LNCAP (cell line): ENCODE measurements at regions not wholly inside any gene's neighbourhood (a gene's known extent, or its start where the extent isn't known, plus 50 kb on each side); places are given as distances from the start of the nearest gene placed in this dataset.

ENCODE experiments used
- TF ChIP-seq, protein P1 (sequence below): fragments of 450-650 bp; IDR thresholded peaks from 2 replicates; pipeline ENCODE4 v1.5.1; 2017; ENCODE audit warnings: mild to moderate bottlenecking

DNA sequence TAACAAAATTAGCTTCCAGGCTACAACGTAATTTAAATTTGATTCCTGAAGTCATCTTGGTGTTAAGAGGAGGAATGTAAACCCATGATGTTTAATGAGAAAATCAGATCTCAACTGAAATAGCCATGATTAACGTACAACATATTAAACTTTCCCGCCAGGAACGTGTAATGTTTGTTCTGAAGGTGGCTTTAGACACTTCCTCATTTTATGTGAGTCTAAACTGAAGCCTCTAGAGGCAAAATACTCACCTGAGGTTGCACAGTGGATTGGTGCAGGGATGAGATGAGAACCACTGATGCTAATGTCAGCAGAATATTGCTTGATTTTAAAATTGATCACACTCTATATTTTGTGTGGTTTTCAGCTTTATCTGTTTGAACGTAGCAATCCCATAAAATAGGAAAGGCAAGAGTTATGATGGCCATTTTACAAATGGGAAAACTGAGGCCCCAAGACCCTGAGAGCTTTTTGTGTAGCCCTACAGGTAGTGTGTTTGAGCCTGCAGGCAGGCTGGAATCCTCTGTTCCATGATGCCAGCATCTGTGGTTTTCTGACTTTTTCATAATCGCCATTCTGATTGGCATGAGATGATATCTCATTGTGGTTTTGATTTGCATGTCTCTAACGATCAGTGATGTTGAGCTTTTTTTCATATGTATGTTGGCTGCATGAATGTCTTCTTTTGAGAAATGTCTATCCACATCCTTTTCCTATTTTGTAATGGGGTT, 243.7 kb upstream of the BMPER start:
- TF ChIP-seq, protein P1, sequence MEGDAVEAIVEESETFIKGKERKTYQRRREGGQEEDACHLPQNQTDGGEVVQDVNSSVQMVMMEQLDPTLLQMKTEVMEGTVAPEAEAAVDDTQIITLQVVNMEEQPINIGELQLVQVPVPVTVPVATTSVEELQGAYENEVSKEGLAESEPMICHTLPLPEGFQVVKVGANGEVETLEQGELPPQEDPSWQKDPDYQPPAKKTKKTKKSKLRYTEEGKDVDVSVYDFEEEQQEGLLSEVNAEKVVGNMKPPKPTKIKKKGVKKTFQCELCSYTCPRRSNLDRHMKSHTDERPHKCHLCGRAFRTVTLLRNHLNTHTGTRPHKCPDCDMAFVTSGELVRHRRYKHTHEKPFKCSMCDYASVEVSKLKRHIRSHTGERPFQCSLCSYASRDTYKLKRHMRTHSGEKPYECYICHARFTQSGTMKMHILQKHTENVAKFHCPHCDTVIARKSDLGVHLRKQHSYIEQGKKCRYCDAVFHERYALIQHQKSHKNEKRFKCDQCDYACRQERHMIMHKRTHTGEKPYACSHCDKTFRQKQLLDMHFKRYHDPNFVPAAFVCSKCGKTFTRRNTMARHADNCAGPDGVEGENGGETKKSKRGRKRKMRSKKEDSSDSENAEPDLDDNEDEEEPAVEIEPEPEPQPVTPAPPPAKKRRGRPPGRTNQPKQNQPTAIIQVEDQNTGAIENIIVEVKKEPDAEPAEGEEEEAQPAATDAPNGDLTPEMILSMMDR: no peak

DNA sequence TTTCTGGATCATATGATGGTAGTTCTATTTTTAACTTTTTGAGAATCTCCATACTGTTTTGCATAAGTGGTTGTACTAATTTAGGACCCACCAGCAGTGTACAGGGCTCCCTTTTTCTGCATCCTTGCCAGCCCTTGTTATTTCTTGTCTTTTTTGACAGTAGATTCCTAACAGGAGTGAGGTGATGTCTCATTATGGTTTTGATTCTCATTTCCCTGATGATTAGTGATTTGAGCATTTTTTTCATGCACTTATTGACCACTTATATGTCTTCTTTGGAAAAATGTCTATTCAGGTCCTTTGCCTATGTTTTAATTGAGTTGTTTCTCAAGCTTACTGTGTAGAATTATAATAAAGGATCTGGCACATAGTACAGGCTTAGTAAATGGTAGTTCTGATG, 238.8 kb upstream of the BMPER start:
- TF ChIP-seq, protein P1: no peak

DNA sequence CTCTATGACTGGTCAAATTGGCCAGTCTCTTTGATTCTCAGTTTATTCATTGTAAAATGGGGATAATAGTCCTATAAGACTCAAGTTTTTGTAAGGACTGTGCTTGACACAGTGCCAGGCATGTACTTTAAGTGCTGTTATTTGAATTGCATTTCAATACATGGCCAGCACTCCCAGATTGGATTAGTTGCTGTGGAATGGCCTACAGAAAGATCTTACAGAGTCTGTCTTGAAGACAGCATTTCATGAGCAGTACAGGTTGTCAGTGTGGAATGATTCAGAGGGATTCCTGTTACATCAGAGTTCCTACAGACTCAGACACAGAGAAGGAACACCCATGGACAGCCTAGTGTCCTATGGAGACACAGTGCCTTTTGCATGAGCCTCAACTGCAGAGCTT, 238.1 kb upstream of the BMPER start:
- TF ChIP-seq, protein P1: no peak

DNA sequence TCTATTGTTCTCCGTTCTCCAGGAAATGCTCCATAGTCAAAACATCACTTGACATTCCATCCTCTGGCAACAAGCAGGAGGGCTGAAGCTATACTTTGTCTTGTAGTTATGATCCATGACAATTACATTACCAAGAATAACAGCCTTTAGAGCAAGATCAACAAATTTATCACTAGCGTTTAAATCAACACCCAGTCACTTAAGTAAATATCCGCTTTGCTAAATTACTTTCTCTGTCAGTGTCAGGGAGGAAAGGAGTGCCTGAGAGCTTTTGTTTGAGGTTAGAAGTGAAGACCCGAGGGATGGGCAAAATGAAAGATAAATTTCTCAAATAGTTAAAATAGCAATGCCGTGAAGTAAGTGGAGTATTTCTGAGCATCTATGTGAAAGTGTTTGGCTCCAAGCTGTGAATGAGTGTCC, 236.1 kb upstream of the BMPER start:
- TF ChIP-seq, protein P1: no peak

DNA sequence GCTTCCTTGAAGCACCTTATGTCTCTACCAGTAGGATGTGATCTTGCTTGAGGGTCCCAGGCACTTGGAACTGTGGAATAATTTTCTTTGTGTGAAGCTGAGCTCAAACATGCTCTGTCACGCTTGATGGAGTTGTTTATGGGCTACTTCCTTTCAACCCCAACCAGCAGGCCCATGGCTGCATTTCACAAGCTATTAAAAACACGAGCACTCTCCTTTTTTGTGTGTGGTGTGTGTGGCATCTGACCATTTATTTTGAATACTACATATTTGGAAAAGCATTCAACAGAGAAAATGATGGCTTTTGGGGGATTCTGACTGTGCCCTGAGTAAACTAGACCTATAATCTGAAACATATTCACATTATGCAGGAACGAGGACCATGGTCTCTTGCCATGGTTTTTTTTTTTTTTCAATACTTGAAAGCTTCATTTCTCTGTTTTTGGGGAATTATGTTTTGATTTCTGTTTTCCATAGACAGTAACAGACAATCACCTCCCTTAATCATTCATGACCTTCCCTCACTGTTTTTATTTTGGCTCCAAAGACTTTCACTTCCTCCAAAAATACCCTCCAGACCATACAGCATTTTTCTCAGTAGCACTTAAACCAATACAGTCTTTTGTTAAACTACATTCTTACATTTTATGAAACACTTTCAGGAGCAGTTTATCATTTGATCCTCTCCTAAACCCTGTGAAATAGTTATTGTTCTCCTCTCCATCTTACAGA, 233.6 kb upstream of the BMPER start:
- TF ChIP-seq, protein P1: no peak

DNA sequence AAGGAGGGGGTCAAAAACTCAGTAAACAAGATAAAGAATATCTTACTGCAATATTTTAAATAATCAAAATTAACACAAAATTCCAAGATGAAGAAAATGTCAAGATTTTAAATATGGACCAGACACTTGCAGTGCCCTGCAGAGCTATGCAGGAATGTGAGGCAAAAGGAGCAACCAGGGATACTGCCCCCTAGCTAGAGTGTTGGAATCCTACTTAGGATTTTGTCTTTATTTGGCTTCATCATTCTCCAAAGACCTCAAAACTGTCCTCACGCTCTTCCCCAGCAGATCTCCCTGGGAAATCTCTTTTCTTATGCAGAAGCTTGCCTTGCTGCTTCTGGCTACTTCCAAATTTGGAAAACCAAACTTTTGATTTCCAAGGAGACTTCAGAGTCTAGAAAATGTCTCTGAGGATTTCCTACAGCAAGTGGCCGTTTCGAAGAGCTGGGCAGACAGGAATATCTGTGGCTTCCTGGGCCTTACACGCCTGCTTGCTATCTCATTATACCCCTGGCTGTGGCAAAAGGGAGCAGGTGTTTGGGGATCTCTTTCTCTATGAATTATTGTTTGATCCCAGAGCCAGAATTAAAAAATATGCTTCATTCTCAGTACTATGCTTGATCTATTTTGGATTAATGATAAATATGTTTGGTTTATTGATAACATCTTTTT, 232.2 kb upstream of the BMPER start:
- TF ChIP-seq, protein P1: peak; percentile 14; the same call in 1 of the 2 replicates

DNA sequence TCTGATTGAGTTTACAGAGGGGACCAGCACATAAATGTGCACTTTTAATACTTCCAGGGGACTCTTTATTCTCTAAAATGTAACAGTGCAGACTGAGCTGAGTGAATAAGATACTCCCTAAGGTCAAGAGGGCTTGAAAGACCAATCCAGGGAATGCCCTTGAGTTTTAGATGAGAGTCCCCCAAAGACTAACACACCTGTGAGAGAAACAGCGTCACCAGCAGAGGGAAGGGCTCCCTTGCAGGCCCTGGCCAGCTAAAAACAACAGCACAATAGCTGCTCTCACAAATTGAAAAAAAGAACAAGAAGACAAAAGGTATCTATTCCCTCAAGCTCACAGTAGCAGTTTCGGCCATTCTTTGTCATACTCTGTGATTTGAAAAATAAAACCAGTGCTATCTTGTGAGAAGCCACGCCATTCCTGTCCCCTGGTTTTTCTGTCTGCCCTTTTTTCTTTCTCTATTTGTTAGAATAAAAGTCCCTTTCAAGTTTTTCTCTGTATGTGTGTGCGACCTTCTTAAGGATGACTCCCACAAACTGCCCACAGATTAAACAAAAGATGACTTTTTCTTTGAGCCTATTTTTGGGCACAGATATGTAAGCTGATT, 230.4 kb upstream of the BMPER start:
- TF ChIP-seq, protein P1: no peak
